Progenitor cell of endocrine pancreas (in vitro differentiated cells): ENCODE measurements at regions not wholly inside any gene's neighbourhood (a gene's known extent, or its start where the extent isn't known, plus 50 kb on each side); places are given as distances from the start of the nearest gene placed in this dataset.

Experiments
- DNase-seq: peaks from one replicate; pipeline ENCODE4 v3.0.0; 2021; ENCODE audit warnings: low spot score; ENCODE audit not compliant: unreplicated experiment
- H3K27ac Mint-ChIP-seq: 2 replicates; pipeline ENCODE4 v1.8.0; 2021; ENCODE audit warnings: mild to moderate bottlenecking, moderate library complexity, mixed read lengths
- H3K27me3 Mint-ChIP-seq: 2 replicates; pipeline ENCODE4 v1.8.0; 2021; ENCODE audit warnings: mixed read lengths
- H3K36me3 Mint-ChIP-seq: 2 replicates; pipeline ENCODE4 v1.8.0; 2022; ENCODE audit warnings: mixed read lengths; ENCODE audit not compliant: insufficient read depth
- H3K4me1 Mint-ChIP-seq: 2 replicates; pipeline ENCODE4 v1.8.0; 2021; ENCODE audit warnings: low read depth, mixed read lengths
- H3K4me3 Mint-ChIP-seq: 2 replicates; pipeline ENCODE4 v1.8.0; 2021; ENCODE audit warnings: low read depth, mild to moderate bottlenecking, moderate library complexity, mixed read lengths
- H3K9me3 Mint-ChIP-seq: 2 replicates; pipeline ENCODE4 v1.8.0; 2021; ENCODE audit warnings: low read depth, mixed read lengths
- TF ChIP-seq, protein P1 (sequence below): fragments of 200-600 bp; sonication (generic); IDR thresholded peaks from one replicate; pipeline ENCODE4 v1.5.0; 2021; ENCODE audit warnings: antibody characterized with exemption, mild to moderate bottlenecking; ENCODE audit not compliant: unreplicated experiment

DNA sequence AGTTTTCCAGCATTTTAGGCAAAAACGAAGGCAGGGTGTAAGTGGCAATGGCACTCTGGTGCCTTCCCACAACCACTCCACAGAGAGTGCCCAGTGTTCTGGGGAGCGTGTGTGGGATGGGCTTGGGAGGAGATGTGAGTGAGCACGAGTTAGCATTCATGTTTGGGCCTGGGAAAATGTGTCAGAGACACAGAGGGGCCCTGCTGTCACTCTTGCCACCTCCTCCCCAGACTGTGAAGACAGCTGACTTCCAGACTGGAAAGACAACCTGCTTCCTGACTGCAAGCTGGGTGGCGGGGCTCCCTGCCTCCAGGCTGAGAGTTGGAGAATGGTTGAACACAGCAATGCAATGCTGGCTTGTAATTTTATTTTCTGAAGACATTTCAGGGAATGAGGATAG lies 454.5 kb upstream of the ZMIZ1 start:
- H3K4me3 Mint-ChIP-seq = no peak overlapping the region
- TF ChIP-seq, protein P1, sequence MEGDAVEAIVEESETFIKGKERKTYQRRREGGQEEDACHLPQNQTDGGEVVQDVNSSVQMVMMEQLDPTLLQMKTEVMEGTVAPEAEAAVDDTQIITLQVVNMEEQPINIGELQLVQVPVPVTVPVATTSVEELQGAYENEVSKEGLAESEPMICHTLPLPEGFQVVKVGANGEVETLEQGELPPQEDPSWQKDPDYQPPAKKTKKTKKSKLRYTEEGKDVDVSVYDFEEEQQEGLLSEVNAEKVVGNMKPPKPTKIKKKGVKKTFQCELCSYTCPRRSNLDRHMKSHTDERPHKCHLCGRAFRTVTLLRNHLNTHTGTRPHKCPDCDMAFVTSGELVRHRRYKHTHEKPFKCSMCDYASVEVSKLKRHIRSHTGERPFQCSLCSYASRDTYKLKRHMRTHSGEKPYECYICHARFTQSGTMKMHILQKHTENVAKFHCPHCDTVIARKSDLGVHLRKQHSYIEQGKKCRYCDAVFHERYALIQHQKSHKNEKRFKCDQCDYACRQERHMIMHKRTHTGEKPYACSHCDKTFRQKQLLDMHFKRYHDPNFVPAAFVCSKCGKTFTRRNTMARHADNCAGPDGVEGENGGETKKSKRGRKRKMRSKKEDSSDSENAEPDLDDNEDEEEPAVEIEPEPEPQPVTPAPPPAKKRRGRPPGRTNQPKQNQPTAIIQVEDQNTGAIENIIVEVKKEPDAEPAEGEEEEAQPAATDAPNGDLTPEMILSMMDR = no peak
- no peaks in the 10 kb centered on the region for H3K4me1 Mint-ChIP-seq
- peaks cover 25% of the 10 kb centered on the region for H3K27me3 Mint-ChIP-seq
- H3K9me3 Mint-ChIP-seq = no peaks in the 10 kb centered on the region
- H3K36me3 Mint-ChIP-seq = no peaks in the 10 kb centered on the region
- DNase-seq = no peak
- no peak overlapping the region for H3K27ac Mint-ChIP-seq

DNA sequence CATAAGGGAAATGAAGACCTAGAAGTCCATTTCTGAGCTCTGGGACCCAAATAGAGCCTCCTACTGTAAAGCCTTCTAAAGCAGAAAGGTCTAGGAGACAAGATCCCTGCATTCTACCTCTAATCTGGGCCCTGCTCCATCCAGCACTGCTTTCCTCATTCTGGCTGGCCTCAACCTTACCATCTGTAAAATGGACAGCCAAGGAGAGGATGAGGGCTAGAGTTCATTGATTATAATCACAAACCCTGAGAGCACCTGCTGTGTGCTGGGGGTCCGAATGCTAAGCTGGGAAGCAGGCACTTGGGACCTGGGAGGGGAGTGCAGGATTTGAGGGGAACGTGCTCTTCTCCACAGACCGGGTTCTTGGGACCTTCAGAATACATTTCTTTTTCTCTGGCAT lies 454.0 kb upstream of the ZMIZ1 start:
- H3K27ac Mint-ChIP-seq = no peak overlapping the region
- H3K4me3 Mint-ChIP-seq = no peak overlapping the region
- no peak for DNase-seq
- peaks cover 27% of the 10 kb centered on the region for H3K27me3 Mint-ChIP-seq
- H3K4me1 Mint-ChIP-seq = no peaks in the 10 kb centered on the region
- H3K36me3 Mint-ChIP-seq = no peaks in the 10 kb centered on the region
- H3K9me3 Mint-ChIP-seq = no peaks in the 10 kb centered on the region
- TF ChIP-seq, protein P1 = no peak

DNA sequence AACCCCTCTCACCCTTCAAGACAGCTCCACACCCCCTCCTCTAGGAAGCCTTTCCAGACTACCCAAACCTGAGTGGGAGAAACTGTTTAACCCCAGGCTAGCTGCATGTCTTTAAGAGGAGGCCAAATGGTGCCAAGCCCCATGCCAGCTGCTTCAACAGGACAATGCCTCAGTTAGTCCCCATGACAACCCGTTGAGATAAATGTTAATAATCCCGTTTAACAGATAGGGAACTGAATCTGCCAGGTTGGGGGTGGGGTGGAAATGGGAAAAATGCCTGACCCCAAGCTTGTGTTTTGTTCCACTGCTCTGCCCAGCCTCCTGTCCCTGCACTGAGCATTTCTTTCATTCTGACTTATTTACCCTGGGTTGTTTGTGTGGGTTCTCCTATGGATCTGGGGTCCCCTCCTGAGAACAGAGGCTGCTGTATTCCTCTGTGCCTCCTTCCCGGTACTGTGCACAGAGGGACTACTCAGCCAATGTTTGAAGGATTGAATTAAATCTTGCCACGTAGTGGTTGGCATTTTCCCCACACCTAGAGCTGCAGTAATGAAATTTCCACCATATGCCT lies 452.6 kb upstream of the ZMIZ1 start:
- H3K27me3 Mint-ChIP-seq = peaks cover 38% of the 10 kb centered on the region
- DNase-seq = no peak
- TF ChIP-seq, protein P1 = no peak
- no peaks in the 10 kb centered on the region for H3K4me1 Mint-ChIP-seq
- H3K9me3 Mint-ChIP-seq = no peaks in the 10 kb centered on the region
- no peak overlapping the region for H3K4me3 Mint-ChIP-seq
- no peak overlapping the region for H3K27ac Mint-ChIP-seq
- H3K36me3 Mint-ChIP-seq = no peaks in the 10 kb centered on the region

DNA sequence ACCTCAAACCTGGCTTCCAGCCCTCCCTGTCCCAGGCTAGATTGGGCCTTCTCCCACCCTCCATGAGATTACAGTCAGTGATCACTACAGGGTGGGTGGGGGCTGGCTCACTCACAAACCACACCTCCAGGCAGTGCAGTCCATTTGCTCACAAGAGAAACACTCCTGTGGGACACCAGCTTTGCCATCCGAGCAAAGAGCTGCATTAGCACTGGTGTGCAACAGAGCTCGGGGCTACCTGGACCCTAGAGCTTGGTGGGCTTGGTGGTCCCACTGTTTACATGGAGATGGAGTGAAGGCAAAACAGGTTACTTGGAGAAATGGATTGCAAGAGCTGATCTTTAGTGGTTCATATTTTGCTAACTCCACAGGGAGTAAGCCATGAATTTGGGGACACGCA lies 451.7 kb upstream of the ZMIZ1 start:
- no peak overlapping the region for H3K27ac Mint-ChIP-seq
- peaks cover 38% of the 10 kb centered on the region for H3K27me3 Mint-ChIP-seq
- no peak for DNase-seq
- H3K4me1 Mint-ChIP-seq = no peaks in the 10 kb centered on the region
- no peak overlapping the region for H3K4me3 Mint-ChIP-seq
- H3K9me3 Mint-ChIP-seq = no peaks in the 10 kb centered on the region
- TF ChIP-seq, protein P1 = no peak
- no peaks in the 10 kb centered on the region for H3K36me3 Mint-ChIP-seq

DNA sequence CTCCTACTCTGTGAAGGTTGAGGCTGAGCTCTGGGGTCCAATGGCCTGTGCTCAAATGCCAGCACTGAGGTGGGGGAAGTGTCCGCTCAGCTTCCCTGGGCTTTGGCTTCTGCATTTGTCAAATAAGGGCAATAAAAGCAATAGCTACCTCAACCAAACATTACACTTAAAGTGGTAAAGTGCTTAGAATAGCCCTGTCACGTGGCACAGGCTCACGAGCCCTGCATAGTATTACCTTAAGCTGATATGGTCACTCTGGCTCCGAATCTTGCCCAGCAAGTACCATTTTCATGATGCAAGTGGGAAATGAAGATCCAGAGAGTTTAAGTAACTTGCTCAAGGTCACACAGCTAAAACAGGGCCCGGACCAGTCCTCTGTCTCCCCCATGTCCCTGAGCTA lies 451.1 kb upstream of the ZMIZ1 start:
- DNase-seq = no peak
- no peak overlapping the region for H3K4me3 Mint-ChIP-seq
- peaks cover 33% of the 10 kb centered on the region for H3K27me3 Mint-ChIP-seq
- TF ChIP-seq, protein P1 = no peak
- no peaks in the 10 kb centered on the region for H3K4me1 Mint-ChIP-seq
- no peak overlapping the region for H3K27ac Mint-ChIP-seq
- H3K36me3 Mint-ChIP-seq = no peaks in the 10 kb centered on the region
- no peaks in the 10 kb centered on the region for H3K9me3 Mint-ChIP-seq
